Islet precursor cell (in vitro differentiated cells): ENCODE measurements at regions not wholly inside any gene's neighbourhood (a gene's known extent, or its start where the extent isn't known, plus 50 kb on each side); places are given as distances from the start of the nearest gene placed in this dataset.

Source experiments
- DNase-seq: peaks from one replicate; pipeline ENCODE4 v3.0.0-alpha.2; 2018

GRCh38 chr11:35868491-35868890, 75.4 kb upstream of the LDLRAD3 start:
- DNase-seq = no peak

- DNase-seq = no peak
These were observed 70.1 kb upstream of the LDLRAD3 start for GRCh38 chr11:35873721-35874120.

- DNase-seq = peak; percentile 34
These were observed 69.0 kb upstream of the LDLRAD3 start for GRCh38 chr11:35874751-35875450.

GRCh38 chr11:35875466-35875865, 68.4 kb upstream of the LDLRAD3 start:
- DNase-seq = no peak

GRCh38 chr11:35876786-35877185, 67.1 kb upstream of the LDLRAD3 start:
- no peak for DNase-seq

- no peak for DNase-seq
These were observed 65.1 kb upstream of the LDLRAD3 start for GRCh38 chr11:35878741-35879140.

GRCh38 chr11:35879361-35879760, 64.5 kb upstream of the LDLRAD3 start:
- peak; percentile 43 for DNase-seq

- no peak for DNase-seq
These were observed 57.1 kb upstream of the LDLRAD3 start for GRCh38 chr11:35886759-35887158.

GRCh38 chr11:35887737-35888136, 56.1 kb upstream of the LDLRAD3 start:
- no peak for DNase-seq

- DNase-seq = no peak
These were observed 54.9 kb upstream of the LDLRAD3 start for GRCh38 chr11:35888961-35889360.

- DNase-seq = no peak
These were observed 52.8 kb upstream of the LDLRAD3 start for GRCh38 chr11:35891096-35891495.

- DNase-seq = no peak
These were observed 51.7 kb upstream of the LDLRAD3 start for GRCh38 chr11:35892166-35892565.

GRCh38 chr11:35893796-35894475, 49.9 kb upstream of the LDLRAD3 start:
- peak; percentile 94 for DNase-seq
